ENCODE measurements at regions not wholly inside any gene's neighbourhood (a gene's known extent, or its start where the extent isn't known, plus 50 kb on each side); places are given as distances from the start of the nearest gene placed in this dataset.

- no peaks in the 10 kb centered on the region for H3K9me3 Mint-ChIP-seq
- H3K27me3 Mint-ChIP-seq (ENCODE audit: low read depth): no peaks in the 10 kb centered on the region
- TF ChIP-seq CTCF (IDR thresholded peaks at IDR 0.05; ENCODE audit: unreplicated experiment in 3 of 3): no peak
- no peak overlapping the region for H3K27ac Mint-ChIP-seq
- H3K4me1 Mint-ChIP-seq: no peaks in the 10 kb centered on the region
- H3K36me3 Mint-ChIP-seq (ENCODE audit: low read depth): no peaks in the 10 kb centered on the region
- H3K4me3 Mint-ChIP-seq: no peak overlapping the region
Observed at GRCh38 chr21:25409978-25410377, 197.3 kb downstream of the MRPL39 start.

- no peaks in the 10 kb centered on the region for H3K9me3 Mint-ChIP-seq
Observed at GRCh38 chr21:25408666-25409065, 198.6 kb downstream of the MRPL39 start.

GRCh38 chr21:25406887-25407579 is 200.2 kb downstream of the MRPL39 start:
- TF ChIP-seq CTCF (IDR thresholded peaks at IDR 0.05; ENCODE audit: unreplicated experiment in 3 of 3): no peak
- Mint-ChIP-seq H3K36me3 (ENCODE audit: low read depth) (no peaks in the 10 kb centered on the region), H3K27me3 (ENCODE audit: low read depth) (no peaks in the 10 kb centered on the region), H3K27ac (no peak overlapping the region), H3K4me3 (no peak overlapping the region), H3K4me1 (no peaks in the 10 kb centered on the region), H3K9me3 (no peaks in the 10 kb centered on the region)

More at GRCh38 chr21:25408666-25409065, 198.6 kb downstream of the MRPL39 start:
- Mint-ChIP-seq H3K27ac (no peak overlapping the region), H3K4me1 (no peaks in the 10 kb centered on the region), H3K27me3 (ENCODE audit: low read depth) (no peaks in the 10 kb centered on the region), H3K36me3 (ENCODE audit: low read depth) (no peaks in the 10 kb centered on the region), H3K4me3 (no peak overlapping the region)
- TF ChIP-seq CTCF (IDR thresholded peaks at IDR 0.05; ENCODE audit: unreplicated experiment in 3 of 3): no peak

- Mint-ChIP-seq H3K4me1 (no peaks in the 10 kb centered on the region), H3K9me3 (peaks cover 3% of the 10 kb centered on the region), H3K27ac (no peak overlapping the region), H3K27me3 (ENCODE audit: low read depth) (no peaks in the 10 kb centered on the region), H3K4me3 (no peak overlapping the region), H3K36me3 (ENCODE audit: low read depth) (no peaks in the 10 kb centered on the region)
- TF ChIP-seq CTCF (IDR thresholded peaks at IDR 0.05; ENCODE audit: unreplicated experiment in 3 of 3): no peak
Observed at GRCh38 chr21:25405984-25406383, 201.3 kb downstream of the MRPL39 start.

- Mint-ChIP-seq H3K27ac (no peak overlapping the region), H3K9me3 (peaks cover 3% of the 10 kb centered on the region), H3K36me3 (ENCODE audit: low read depth) (no peaks in the 10 kb centered on the region), H3K27me3 (ENCODE audit: low read depth) (no peaks in the 10 kb centered on the region), H3K4me3 (no peak overlapping the region), H3K4me1 (no peaks in the 10 kb centered on the region)
- TF ChIP-seq CTCF (IDR thresholded peaks at IDR 0.05; ENCODE audit: unreplicated experiment in 3 of 3): no peak
Observed at GRCh38 chr21:25402134-25402961, 204.9 kb downstream of the MRPL39 start.

Data from nephron (organoid).